ENCODE measurements at regions not wholly inside any gene's neighbourhood (a gene's known extent, or its start where the extent isn't known, plus 50 kb on each side); places are given as distances from the start of the nearest gene placed in this dataset.

- ChIA-PET CTCF (no interaction called here), POLR2A (no interaction called here)
- no peak for DNase-seq (ENCODE audit: low read depth, low spot score)
- H3K4me3 ChIP-seq (ENCODE audit: low read depth, low read length): no peak overlapping the region
- no peak for TF ChIP-seq CTCF (IDR thresholded peaks at IDR 0.05; ENCODE audit: insufficient read depth, low read length, missing control alignments)
Measured at GRCh38 chr13:74870865-74871264, 611.1 kb downstream of the TBC1D4 start.

DNA sequence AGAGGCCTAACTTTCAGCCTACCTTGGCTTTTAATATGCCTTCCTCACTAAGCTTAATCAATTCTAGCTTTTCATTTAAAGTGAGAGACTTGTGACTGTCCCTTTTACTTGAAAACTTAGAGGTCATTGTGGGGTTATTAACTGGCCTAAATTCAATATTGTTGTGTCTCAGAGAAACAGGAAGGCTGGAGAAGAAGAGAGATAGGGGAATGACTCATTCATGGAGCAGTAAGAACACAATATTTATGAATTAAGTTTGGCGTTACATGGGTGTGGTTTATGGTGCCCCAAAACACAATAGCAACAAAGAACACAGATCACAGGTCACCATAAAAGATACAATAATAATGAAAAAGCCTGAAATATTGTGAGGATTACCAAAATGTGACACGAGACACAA, 612.1 kb downstream of the TBC1D4 start:
- POLR2A ChIA-PET: no interaction called here
- CTCF ChIA-PET: no interaction called here
- no peak overlapping the region for H3K4me3 ChIP-seq (ENCODE audit: low read depth, low read length)
- no peak for TF ChIP-seq CTCF (IDR thresholded peaks at IDR 0.05; ENCODE audit: insufficient read depth, low read length, missing control alignments)
- DNase-seq (ENCODE audit: low read depth, low spot score): no peak

GRCh38 chr13:74868049-74868448, 613.9 kb downstream of the TBC1D4 start:
- DNase-seq (ENCODE audit: low read depth, low spot score): no peak
- ChIA-PET POLR2A (no interaction called here), CTCF (no interaction called here)
- no peak overlapping the region for H3K4me3 ChIP-seq (ENCODE audit: low read depth, low read length)
- no peak for TF ChIP-seq CTCF (IDR thresholded peaks at IDR 0.05; ENCODE audit: insufficient read depth, low read length, missing control alignments)

DNA sequence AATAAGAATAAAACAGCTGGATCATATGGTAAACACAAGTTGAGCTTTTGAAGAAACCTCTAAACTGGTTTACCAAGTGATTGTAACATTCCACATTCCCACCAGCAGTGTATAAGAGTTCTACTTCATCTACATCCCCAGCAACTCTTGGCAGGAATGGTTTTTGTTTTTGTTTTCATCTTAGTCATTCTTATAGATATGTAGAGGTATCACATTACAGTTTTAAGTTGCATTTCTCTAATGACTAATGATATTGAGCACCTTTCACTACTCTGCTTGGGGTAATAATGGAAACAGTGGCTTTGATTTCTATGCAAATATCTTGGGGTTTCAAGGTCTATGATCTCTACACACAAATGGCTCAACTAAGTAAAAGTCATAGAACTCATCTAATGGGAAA, 614.5 kb downstream of the TBC1D4 start:
- DNase-seq (ENCODE audit: low read depth, low spot score): no peak
- no peak for TF ChIP-seq CTCF (IDR thresholded peaks at IDR 0.05; ENCODE audit: insufficient read depth, low read length, missing control alignments)
- H3K4me3 ChIP-seq (ENCODE audit: low read depth, low read length): no peak overlapping the region
- ChIA-PET CTCF (no interaction called here), POLR2A (no interaction called here)

GRCh38 chr13:74866101-74866500, 615.9 kb downstream of the TBC1D4 start:
- TF ChIP-seq CTCF (IDR thresholded peaks at IDR 0.05; ENCODE audit: insufficient read depth, low read length, missing control alignments): no peak
- DNase-seq (ENCODE audit: low read depth, low spot score): no peak
- POLR2A ChIA-PET: no interaction called here
- CTCF ChIA-PET: no interaction called here
- H3K4me3 ChIP-seq (ENCODE audit: low read depth, low read length): no peak overlapping the region

- POLR2A ChIA-PET: no interaction called here
Measured at GRCh38 chr13:74865656-74866055, 616.3 kb downstream of the TBC1D4 start.

More at GRCh38 chr13:74865656-74866055, 616.3 kb downstream of the TBC1D4 start:
- no peak for DNase-seq (ENCODE audit: low read depth, low spot score)
- CTCF ChIA-PET: no interaction called here
- no peak overlapping the region for H3K4me3 ChIP-seq (ENCODE audit: low read depth, low read length)
- TF ChIP-seq CTCF (IDR thresholded peaks at IDR 0.05; ENCODE audit: insufficient read depth, low read length, missing control alignments): no peak

Measured in AG04449 (cell line).